Activated naive CD8-positive, alpha-beta T cell treated with anti-CD3 and anti-CD28 coated beads, Interleukin-2, amount 10 ng/mL, durations not matched to agents 7 days and 5 days (primary cell): ENCODE measurements at regions not wholly inside any gene's neighbourhood (a gene's known extent, or its start where the extent isn't known, plus 50 kb on each side); places are given as distances from the start of the nearest gene placed in this dataset.
"Not testable (repeated sequence)": the region's sequence is repeated elsewhere in the genome, so short reads cannot be mapped to it uniquely, and the experiment has no call there.

Experiments used
- ATAC-seq: fragments of 150-1000 bp; cut with Tn5 transposase; one replicate; pipeline ENCODE4 v1.10.0; 2021; ENCODE audit warnings: low read depth, moderate library complexity
- POLR2A ChIA-PET: fragments of 350-600 bp; sonication (Branson Sonifier 250); formaldehyde crosslinking; loops from one replicate; lab custom pipeline; 2021; ENCODE audit warnings: antibody characterized with exemption; lab: Charles Lee
- DNase-seq: peaks from one replicate; pipeline ENCODE4 v3.0.0; 2021
- H3K27ac Mint-ChIP-seq: one replicate; pipeline ENCODE4 v1.8.0; 2022; ENCODE audit warnings: mild to moderate bottlenecking, mixed read lengths
- H3K27me3 Mint-ChIP-seq: one replicate; pipeline ENCODE4 v1.8.0; 2022; ENCODE audit warnings: mild to moderate bottlenecking, moderate library complexity, mixed read lengths
- H3K36me3 Mint-ChIP-seq: one replicate; pipeline ENCODE4 v1.8.0; 2021; ENCODE audit warnings: mild to moderate bottlenecking, mixed read lengths
- H3K4me1 Mint-ChIP-seq: one replicate; pipeline ENCODE4 v1.8.0; 2021; ENCODE audit warnings: mixed read lengths
- H3K4me3 Mint-ChIP-seq: one replicate; pipeline ENCODE4 v1.8.0; 2022; ENCODE audit warnings: mild to moderate bottlenecking, moderate library complexity, mixed read lengths
- H3K9me3 Mint-ChIP-seq: one replicate; pipeline ENCODE4 v1.8.0; 2021; ENCODE audit warnings: mixed read lengths

GRCh38 chr3:75960031-75960430 is 174.7 kb upstream of the ZNF717 start:
- H3K4me3 Mint-ChIP-seq, H3K9me3 Mint-ChIP-seq, POLR2A ChIA-PET, DNase-seq, ATAC-seq, H3K27me3 Mint-ChIP-seq, H3K27ac Mint-ChIP-seq, H3K36me3 Mint-ChIP-seq, H3K4me1 Mint-ChIP-seq: not testable (repeated sequence)

GRCh38 chr3:75962054-75962453 is 176.7 kb upstream of the ZNF717 start:
- H3K27me3 Mint-ChIP-seq, H3K36me3 Mint-ChIP-seq, H3K4me1 Mint-ChIP-seq, H3K9me3 Mint-ChIP-seq, H3K4me3 Mint-ChIP-seq, ATAC-seq, H3K27ac Mint-ChIP-seq, POLR2A ChIA-PET, DNase-seq: not testable (repeated sequence)

GRCh38 chr3:75967071-75967470 is 181.7 kb upstream of the ZNF717 start:
- no peak overlapping the region for H3K27ac Mint-ChIP-seq
- no peaks in the 10 kb centered on the region for H3K36me3 Mint-ChIP-seq
- H3K9me3 Mint-ChIP-seq, result peaks cover 3% of the 10 kb centered on the region
- H3K27me3 Mint-ChIP-seq, result no peaks in the 10 kb centered on the region
- ATAC-seq (no peak), DNase-seq (no peak)
- H3K4me1 Mint-ChIP-seq, result no peaks in the 10 kb centered on the region
- POLR2A ChIA-PET, result no interaction called here
- H3K4me3 Mint-ChIP-seq, result no peak overlapping the region

- Mint-ChIP-seq H3K4me3 (no peak overlapping the region), H3K27ac (no peak overlapping the region), H3K9me3 (peaks cover 11% of the 10 kb centered on the region), H3K4me1 (no peaks in the 10 kb centered on the region), H3K36me3 (no peaks in the 10 kb centered on the region), H3K27me3 (no peaks in the 10 kb centered on the region)
- ATAC-seq (no peak), DNase-seq (no peak)
- POLR2A ChIA-PET, result no interaction called here
Observed at GRCh38 chr3:75978686-75979085, 193.3 kb upstream of the ZNF717 start.

GRCh38 chr3:75981401-75981800 is 196.1 kb upstream of the ZNF717 start:
- H3K27ac Mint-ChIP-seq, result no peak overlapping the region
- DNase-seq (no peak), ATAC-seq (no peak)
- no peaks in the 10 kb centered on the region for H3K4me1 Mint-ChIP-seq
- H3K36me3 Mint-ChIP-seq, result no peaks in the 10 kb centered on the region
- H3K4me3 Mint-ChIP-seq, result no peak overlapping the region
- H3K9me3 Mint-ChIP-seq, result peaks cover 9% of the 10 kb centered on the region
- no peaks in the 10 kb centered on the region for H3K27me3 Mint-ChIP-seq
- POLR2A ChIA-PET, result no interaction called here

GRCh38 chr3:75982151-75982550 is 196.8 kb upstream of the ZNF717 start:
- peaks cover 9% of the 10 kb centered on the region for H3K9me3 Mint-ChIP-seq
- no peak for ATAC-seq
- H3K36me3 Mint-ChIP-seq, result no peaks in the 10 kb centered on the region
- H3K27me3 Mint-ChIP-seq, result no peaks in the 10 kb centered on the region
- no peak overlapping the region for H3K27ac Mint-ChIP-seq
- no peaks in the 10 kb centered on the region for H3K4me1 Mint-ChIP-seq
- POLR2A ChIA-PET, result no interaction called here
- no peak overlapping the region for H3K4me3 Mint-ChIP-seq
- no peak for DNase-seq

GRCh38 chr3:75983111-75983510 is 197.8 kb upstream of the ZNF717 start:
- H3K4me1 Mint-ChIP-seq, result no peaks in the 10 kb centered on the region
- no peak for DNase-seq
- no peaks in the 10 kb centered on the region for H3K27me3 Mint-ChIP-seq
- H3K4me3 Mint-ChIP-seq, result no peak overlapping the region
- no peak overlapping the region for H3K27ac Mint-ChIP-seq
- ATAC-seq, result no peak
- H3K36me3 Mint-ChIP-seq, result no peaks in the 10 kb centered on the region
- POLR2A ChIA-PET, result no interaction called here
- peaks cover 9% of the 10 kb centered on the region for H3K9me3 Mint-ChIP-seq

- H3K4me3 Mint-ChIP-seq, result no peak overlapping the region
- DNase-seq (no peak), ATAC-seq (no peak)
- H3K9me3 Mint-ChIP-seq, result peaks cover 6% of the 10 kb centered on the region
- H3K27me3 Mint-ChIP-seq, result no peaks in the 10 kb centered on the region
- H3K4me1 Mint-ChIP-seq, result no peaks in the 10 kb centered on the region
- POLR2A ChIA-PET, result no interaction called here
- H3K36me3 Mint-ChIP-seq, result no peaks in the 10 kb centered on the region
- H3K27ac Mint-ChIP-seq, result no peak overlapping the region
Observed at GRCh38 chr3:75983609-75984290, 198.4 kb upstream of the ZNF717 start.

- ATAC-seq, result no peak
- Mint-ChIP-seq H3K4me1 (no peaks in the 10 kb centered on the region), H3K36me3 (no peaks in the 10 kb centered on the region), H3K27me3 (no peaks in the 10 kb centered on the region), H3K9me3 (peaks cover 5% of the 10 kb centered on the region), H3K4me3 (no peak overlapping the region), H3K27ac (no peak overlapping the region)
- no peak for DNase-seq
- POLR2A ChIA-PET, result no interaction called here
Observed at GRCh38 chr3:75985432-75985831, 200.1 kb upstream of the ZNF717 start.

GRCh38 chr3:76010252-76010651 is 224.9 kb upstream of the ZNF717 start:
- DNase-seq (no peak), ATAC-seq (no peak)
- Mint-ChIP-seq H3K27ac (no peak overlapping the region), H3K4me1 (no peaks in the 10 kb centered on the region), H3K9me3 (peaks cover 6% of the 10 kb centered on the region), H3K27me3 (no peaks in the 10 kb centered on the region), H3K4me3 (no peak overlapping the region), H3K36me3 (no peaks in the 10 kb centered on the region)
- POLR2A ChIA-PET, result no interaction called here

GRCh38 chr3:76011121-76011520 is 225.8 kb upstream of the ZNF717 start:
- Mint-ChIP-seq H3K4me1 (no peaks in the 10 kb centered on the region), H3K27ac (no peak overlapping the region), H3K9me3 (peaks cover 6% of the 10 kb centered on the region), H3K4me3 (no peak overlapping the region), H3K36me3 (no peaks in the 10 kb centered on the region), H3K27me3 (no peaks in the 10 kb centered on the region)
- ATAC-seq (no peak), DNase-seq (no peak)
- POLR2A ChIA-PET, result no interaction called here

- H3K4me1 Mint-ChIP-seq, result no peaks in the 10 kb centered on the region
- H3K9me3 Mint-ChIP-seq, result peaks cover 4% of the 10 kb centered on the region
- H3K4me3 Mint-ChIP-seq, result no peak overlapping the region
- POLR2A ChIA-PET, result no interaction called here
- no peak for DNase-seq
- no peak overlapping the region for H3K27ac Mint-ChIP-seq
- no peak for ATAC-seq
- H3K36me3 Mint-ChIP-seq, result no peaks in the 10 kb centered on the region
- H3K27me3 Mint-ChIP-seq, result no peaks in the 10 kb centered on the region
Observed at GRCh38 chr3:76015496-76015895, 230.1 kb upstream of the ZNF717 start.

GRCh38 chr3:76016111-76016510 is 230.8 kb upstream of the ZNF717 start:
- Mint-ChIP-seq H3K27ac (no peak overlapping the region), H3K4me3 (no peak overlapping the region), H3K27me3 (no peaks in the 10 kb centered on the region), H3K36me3 (no peaks in the 10 kb centered on the region), H3K9me3 (peaks cover 6% of the 10 kb centered on the region), H3K4me1 (no peaks in the 10 kb centered on the region)
- ATAC-seq, result no peak
- POLR2A ChIA-PET, result no interaction called here
- DNase-seq, result no peak

GRCh38 chr3:76016769-76017439 is 231.6 kb upstream of the ZNF717 start:
- peaks cover 6% of the 10 kb centered on the region for H3K9me3 Mint-ChIP-seq
- H3K4me3 Mint-ChIP-seq, result no peak overlapping the region
- no peak overlapping the region for H3K27ac Mint-ChIP-seq
- no peaks in the 10 kb centered on the region for H3K36me3 Mint-ChIP-seq
- ATAC-seq, result no peak
- no peak for DNase-seq
- H3K4me1 Mint-ChIP-seq, result no peaks in the 10 kb centered on the region
- no peaks in the 10 kb centered on the region for H3K27me3 Mint-ChIP-seq
- POLR2A ChIA-PET, result no interaction called here
